IMR-90 (cell line): ENCODE measurements at regions not wholly inside any gene's neighbourhood (a gene's known extent, or its start where the extent isn't known, plus 50 kb on each side); places are given as distances from the start of the nearest gene placed in this dataset.

ENCODE experiments used
- ATAC-seq: fragments of 200-7000 bp; cut with Tn5 transposase; 2 replicates; pipeline ENCODE4 v1.9.1; 2020; ENCODE audit warnings: low read depth, mild to moderate bottlenecking, moderate library complexity
- BruUV-seq: library from RNA; stranded (reverse); fragments of 400-500 nt; replicated peaks from 2 replicates; lab custom pipeline; 2021; lab: Mats Ljungman, UMichigan
- CTCF ChIA-PET: fragments of 300-600 bp; formaldehyde crosslinking; extraction: SDS; loops from one replicate; lab custom pipeline; 2021; ENCODE audit warnings: antibody characterized with exemption; lab: Yijun Ruan, JAX
- POLR2A ChIA-PET: fragments of 300-600 bp; sonication (Branson Sonifier 250); formaldehyde crosslinking; loops from one replicate; lab custom pipeline; 2022; ENCODE audit warnings: antibody characterized with exemption; ENCODE audit not compliant: unreplicated experiment; lab: Charles Lee
- DNase-seq: peaks from one replicate; pipeline ENCODE4 v3.0.0; 2013
- H2AFZ ChIP-seq: replicated peaks from 2 replicates; pipeline ENCODE3; 2013; ENCODE audit warnings: low read length, mild to moderate bottlenecking; ENCODE audit not compliant: poor library complexity
- H2AK5ac ChIP-seq: 2 replicates; pipeline ENCODE4 v1.6.1; 2013; ENCODE audit warnings: low read depth, low read length, inconsistent platforms
- H2AK9ac ChIP-seq: replicated peaks from 2 replicates; pipeline ENCODE3; 2013; ENCODE audit warnings: mild to moderate bottlenecking, low read depth, low read length, moderate library complexity; ENCODE audit not compliant: poor library complexity
- H2BK120ac ChIP-seq: 2 replicates; pipeline ENCODE4 v1.6.1; 2013; ENCODE audit warnings: low read depth, low read length, inconsistent platforms
- H2BK15ac ChIP-seq: 3 replicates; pipeline ENCODE4 v1.6.1; 2013; ENCODE audit warnings: low read depth, low read length, inconsistent platforms
- H2BK20ac ChIP-seq: 2 replicates; pipeline ENCODE4 v1.6.1; 2013; ENCODE audit warnings: low read depth, mild to moderate bottlenecking, inconsistent platforms, low read length, moderate library complexity
- H2BK5ac ChIP-seq: 2 replicates; pipeline ENCODE4 v1.6.1; 2013; ENCODE audit warnings: mild to moderate bottlenecking, low read depth, low read length, inconsistent platforms; ENCODE audit not compliant: poor library complexity, severe bottlenecking
- H3K14ac ChIP-seq: replicated peaks from 2 replicates; pipeline ENCODE4 v1.6.1; 2013; ENCODE audit warnings: low read depth, low read length, inconsistent platforms
- H3K18ac ChIP-seq: 2 replicates; pipeline ENCODE4 v1.6.1; 2013; ENCODE audit warnings: low read depth, low read length, control low read depth
- H3K23ac ChIP-seq: 2 replicates; pipeline ENCODE4 v1.6.1; 2013; ENCODE audit warnings: low read depth, low read length, inconsistent platforms
- H3K27ac ChIP-seq: 2 replicates; pipeline ENCODE4 v1.5.1; 2013; ENCODE audit warnings: mild to moderate bottlenecking, control low read depth, low read length; ENCODE audit not compliant: insufficient read depth
- H3K27me3 ChIP-seq: 2 replicates; pipeline ENCODE4 v1.6.1; 2013; ENCODE audit warnings: low read length; ENCODE audit not compliant: control insufficient read depth, insufficient read depth
- H3K36me3 ChIP-seq: 2 replicates; pipeline ENCODE4 v1.6.1; 2013; ENCODE audit warnings: low read length, mixed read lengths; ENCODE audit not compliant: control insufficient read depth, insufficient read depth
- H3K4ac ChIP-seq: 2 replicates; pipeline ENCODE4 v1.6.1; 2013; ENCODE audit warnings: low read depth, low read length, inconsistent platforms
- H3K4me1 ChIP-seq: 2 replicates; pipeline ENCODE4 v1.6.1; 2013; ENCODE audit warnings: low read length, mixed read lengths; ENCODE audit not compliant: control insufficient read depth, insufficient read depth
- H3K4me2 ChIP-seq: 2 replicates; pipeline ENCODE4 v1.6.1; 2013; ENCODE audit warnings: low read depth, mild to moderate bottlenecking, control low read depth, low read length, moderate library complexity
- H3K4me3 ChIP-seq: 2 replicates; pipeline ENCODE4 v1.5.1; 2013; ENCODE audit warnings: low read depth, mild to moderate bottlenecking, control low read depth, low read length, moderate library complexity; ENCODE audit not compliant: insufficient read depth
- H3K56ac ChIP-seq: 2 replicates; pipeline ENCODE4 v1.6.1; 2013; ENCODE audit warnings: low read length, inconsistent platforms; ENCODE audit not compliant: insufficient read depth; ENCODE audit errors: extremely low read depth
- H3K79me1 ChIP-seq, 2 experiments: 2 replicates each; pipeline ENCODE4 v1.6.1; 2013; ENCODE audit warnings: low read length in 2 of 2, inconsistent platforms in 1 of 2, low read depth in 1 of 2
- H3K9ac ChIP-seq: 2 replicates; pipeline ENCODE4 v1.6.1; 2013; ENCODE audit warnings: low read depth, low read length, control low read depth
- H3K9me1 ChIP-seq: 2 replicates; pipeline ENCODE4 v1.6.1; 2013; ENCODE audit warnings: low read length, inconsistent platforms; ENCODE audit not compliant: insufficient read depth
- H3K9me3 ChIP-seq: 2 replicates; pipeline ENCODE4 v1.6.1; 2013; ENCODE audit warnings: low read length; ENCODE audit not compliant: control insufficient read depth, insufficient read depth
- H4K20me1 ChIP-seq: 2 replicates; pipeline ENCODE4 v1.6.1; 2013; ENCODE audit warnings: low read length, inconsistent platforms; ENCODE audit not compliant: insufficient read depth
- H4K5ac ChIP-seq: 2 replicates; pipeline ENCODE4 v1.6.1; 2013; ENCODE audit warnings: mild to moderate bottlenecking, low read depth, low read length, control low read depth
- H4K8ac ChIP-seq, 2 experiments: 2 replicates each; pipeline ENCODE4 v1.6.1; 2013; ENCODE audit warnings: low read depth in 2 of 2, low read length in 2 of 2, control low read depth in 1 of 2, inconsistent platforms in 1 of 2
- H4K91ac ChIP-seq: 2 replicates; pipeline ENCODE4 v1.6.1; 2013; ENCODE audit warnings: low read depth, low read length, inconsistent platforms; ENCODE audit not compliant: insufficient read depth
- BHLHE40 ChIP-seq: fragments of 150-350 bp; IDR thresholded peaks from 2 replicates; pipeline ENCODE4 v1.6.1; 2016; ENCODE audit warnings: mild to moderate bottlenecking, low read depth, low read length
- CEBPB ChIP-seq: IDR thresholded peaks from 2 replicates; pipeline ENCODE4 v1.6.1; 2012; ENCODE audit warnings: low read depth, low read length, improper control_type of control experiment
- CTCF ChIP-seq: conservative IDR thresholded peaks from 2 replicates; pipeline ENCODE4 v1.5.1; 2012; ENCODE audit warnings: mild to moderate bottlenecking, low read depth, low read length, improper control_type of control experiment
- FOS ChIP-seq: fragments of 150-350 bp; IDR thresholded peaks from 2 replicates; pipeline ENCODE4 v1.6.1; 2016; ENCODE audit warnings: low read depth, low read length
- MAFK ChIP-seq: IDR thresholded peaks from 2 replicates; pipeline ENCODE4 v1.6.1; 2012; ENCODE audit warnings: low read depth, low read length, improper control_type of control experiment
- MAZ ChIP-seq: IDR thresholded peaks from 2 replicates; pipeline ENCODE4 v1.6.1; 2012; ENCODE audit warnings: low read depth, mild to moderate bottlenecking, low read length, improper control_type of control experiment, moderate library complexity, borderline replicate concordance
- MXI1 ChIP-seq: IDR thresholded peaks from 2 replicates; pipeline ENCODE4 v1.6.1; 2012; ENCODE audit warnings: low read depth, mild to moderate bottlenecking, low read length, moderate library complexity, borderline replicate concordance
- NFE2L2 ChIP-seq: fragments of 150-350 bp; IDR thresholded peaks from 2 replicates; pipeline ENCODE4 v1.6.1; 2016; ENCODE audit warnings: low read depth, mild to moderate bottlenecking, low read length
- POLR2A ChIP-seq: IDR thresholded peaks from 2 replicates; pipeline ENCODE4 v1.6.1; 2012; ENCODE audit warnings: mild to moderate bottlenecking, low read depth, low read length
- RAD21 ChIP-seq: IDR thresholded peaks from 2 replicates; pipeline ENCODE4 v1.6.1; 2012; ENCODE audit warnings: low read length, improper control_type of control experiment
- RCOR1 ChIP-seq: IDR thresholded peaks from 2 replicates; pipeline ENCODE4 v1.6.1; 2012; ENCODE audit warnings: mild to moderate bottlenecking, low read length, improper control_type of control experiment; ENCODE audit not compliant: insufficient replicate concordance
- RFX5 ChIP-seq: IDR thresholded peaks from 2 replicates; pipeline ENCODE4 v1.8.0; 2012; ENCODE audit warnings: low read depth, mild to moderate bottlenecking, low read length, moderate library complexity
- SMC3 ChIP-seq: fragments of 150-350 bp; IDR thresholded peaks from 2 replicates; pipeline ENCODE4 v1.6.1; 2016; ENCODE audit warnings: low read depth, mild to moderate bottlenecking, antibody characterized with exemption, low read length, moderate library complexity
- WGBS, 2 experiments: methylation state at CpG; one replicate each; pipeline versions ENCODE4 v1.1.5 to v1.1.7; 2013; ENCODE audit warnings: missing lambda C conversion rate in 2 of 2; ENCODE audit not compliant: insufficient read length in 1 of 2; ENCODE audit errors: extremely low coverage in 2 of 2; 5-methylcytosine and 5-hydroxymethylcytosine counted together
- dilution Hi-C: fragments of 300-500 bp; cut with HindIII; formaldehyde crosslinking; loops from one replicate; pipeline ENCODE4 v1.14.3; 2018; ENCODE audit warnings: low sequenced_read_pairs; ENCODE audit not compliant: unreplicated experiment
- in situ Hi-C: fragments of 300-500 bp; cut with MboI; formaldehyde crosslinking; loops from 3 replicates; pipeline ENCODE4 v1.14.3; 2019; ENCODE audit warnings: low sequenced_read_pairs, inconsistent platforms, mixed read lengths
- intact Hi-C: fragments of 100-400 bp; cut with micrococcal nuclease; formaldehyde crosslinking; loops from 2 replicates; pipeline ENCODE4 v1.10.0; 2022
- TF ChIP-seq, protein P1 (sequence below): fragments of 150-350 bp; IDR thresholded peaks from 2 replicates; pipeline ENCODE4 v1.6.1; 2016; ENCODE audit warnings: low read depth, mild to moderate bottlenecking, low read length, moderate library complexity, borderline replicate concordance
- TF ChIP-seq, protein P2 (sequence below): fragments of 150-350 bp; IDR thresholded peaks from 2 replicates; pipeline ENCODE4 v1.6.1; 2017; ENCODE audit warnings: mild to moderate bottlenecking, antibody characterized with exemption, low read length, low read depth

GRCh38 chr17:34714475-34715410 lies 135.4 kb downstream of the TMEM132E start:
- Histone ChIP-seq H3K4ac (no peak overlapping the region), H3K9me1 (no peaks in the 10 kb centered on the region), H2BK20ac (no peak overlapping the region), H2AK5ac (no peak overlapping the region), H3K4me2 (no peak overlapping the region), H2BK5ac (no peak overlapping the region), H3K36me3 (no peaks in the 10 kb centered on the region), H3K23ac (no peak overlapping the region), H2BK120ac (no peak overlapping the region), H3K18ac (no peak overlapping the region), H3K27ac (no peak overlapping the region), H3K4me3 (no peak overlapping the region), H4K20me1 (no peaks in the 10 kb centered on the region), H2AFZ (no peak overlapping the region), H3K27me3 (no peaks in the 10 kb centered on the region), H3K9ac (no peak overlapping the region), H2AK9ac (no peak overlapping the region), H2BK15ac (no peak overlapping the region), H3K14ac (no peak overlapping the region), H3K9me3 (no peaks in the 10 kb centered on the region), H3K79me1 (no peaks in the 10 kb centered on the region), H3K4me1 (no peaks in the 10 kb centered on the region), H4K5ac (no peak overlapping the region), H3K56ac (no peak overlapping the region), H4K91ac (no peak overlapping the region), H4K8ac (no peak overlapping the region)
- intact Hi-C loops, result no loop called here
- no CpG with 5 or more reads among the region's 7 CpGs for WGBS, 2 experiments
- DNase-seq (no peak), ATAC-seq (no peak)
- ChIA-PET CTCF (no interaction called here), POLR2A (no interaction called here)
- no TSS peak for BruUV-seq
- dilution Hi-C loops, result no loop called here
- in situ Hi-C loops, result no loop called here
- TF ChIP-seq, protein P1, sequence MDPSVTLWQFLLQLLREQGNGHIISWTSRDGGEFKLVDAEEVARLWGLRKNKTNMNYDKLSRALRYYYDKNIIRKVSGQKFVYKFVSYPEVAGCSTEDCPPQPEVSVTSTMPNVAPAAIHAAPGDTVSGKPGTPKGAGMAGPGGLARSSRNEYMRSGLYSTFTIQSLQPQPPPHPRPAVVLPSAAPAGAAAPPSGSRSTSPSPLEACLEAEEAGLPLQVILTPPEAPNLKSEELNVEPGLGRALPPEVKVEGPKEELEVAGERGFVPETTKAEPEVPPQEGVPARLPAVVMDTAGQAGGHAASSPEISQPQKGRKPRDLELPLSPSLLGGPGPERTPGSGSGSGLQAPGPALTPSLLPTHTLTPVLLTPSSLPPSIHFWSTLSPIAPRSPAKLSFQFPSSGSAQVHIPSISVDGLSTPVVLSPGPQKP, result no peak
- TF ChIP-seq, protein P2, sequence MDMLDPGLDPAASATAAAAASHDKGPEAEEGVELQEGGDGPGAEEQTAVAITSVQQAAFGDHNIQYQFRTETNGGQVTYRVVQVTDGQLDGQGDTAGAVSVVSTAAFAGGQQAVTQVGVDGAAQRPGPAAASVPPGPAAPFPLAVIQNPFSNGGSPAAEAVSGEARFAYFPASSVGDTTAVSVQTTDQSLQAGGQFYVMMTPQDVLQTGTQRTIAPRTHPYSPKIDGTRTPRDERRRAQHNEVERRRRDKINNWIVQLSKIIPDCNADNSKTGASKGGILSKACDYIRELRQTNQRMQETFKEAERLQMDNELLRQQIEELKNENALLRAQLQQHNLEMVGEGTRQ, result no peak
- TF ChIP-seq BHLHE40 (no peak), MXI1 (no peak), CTCF (no peak), NFE2L2 (no peak), CEBPB (no peak), MAZ (no peak), MAFK (no peak), RCOR1 (no peak), RFX5 (no peak), POLR2A (no peak), RAD21 (no peak), FOS (no peak), SMC3 (no peak)
